CD4-positive, alpha-beta T cell treated with Interleukin-15 for 4 hours (primary cell): ENCODE measurements at regions not wholly inside any gene's neighbourhood (a gene's known extent, or its start where the extent isn't known, plus 50 kb on each side); places are given as distances from the start of the nearest gene placed in this dataset.
"Not testable (repeated sequence)": the region's sequence is repeated elsewhere in the genome, so short reads cannot be mapped to it uniquely, and the experiment has no call there.

Experiments used
- DNase-seq: peaks from one replicate; pipeline ENCODE4 v3.0.0-alpha.2; 2020; ENCODE audit warnings: low spot score

DNA sequence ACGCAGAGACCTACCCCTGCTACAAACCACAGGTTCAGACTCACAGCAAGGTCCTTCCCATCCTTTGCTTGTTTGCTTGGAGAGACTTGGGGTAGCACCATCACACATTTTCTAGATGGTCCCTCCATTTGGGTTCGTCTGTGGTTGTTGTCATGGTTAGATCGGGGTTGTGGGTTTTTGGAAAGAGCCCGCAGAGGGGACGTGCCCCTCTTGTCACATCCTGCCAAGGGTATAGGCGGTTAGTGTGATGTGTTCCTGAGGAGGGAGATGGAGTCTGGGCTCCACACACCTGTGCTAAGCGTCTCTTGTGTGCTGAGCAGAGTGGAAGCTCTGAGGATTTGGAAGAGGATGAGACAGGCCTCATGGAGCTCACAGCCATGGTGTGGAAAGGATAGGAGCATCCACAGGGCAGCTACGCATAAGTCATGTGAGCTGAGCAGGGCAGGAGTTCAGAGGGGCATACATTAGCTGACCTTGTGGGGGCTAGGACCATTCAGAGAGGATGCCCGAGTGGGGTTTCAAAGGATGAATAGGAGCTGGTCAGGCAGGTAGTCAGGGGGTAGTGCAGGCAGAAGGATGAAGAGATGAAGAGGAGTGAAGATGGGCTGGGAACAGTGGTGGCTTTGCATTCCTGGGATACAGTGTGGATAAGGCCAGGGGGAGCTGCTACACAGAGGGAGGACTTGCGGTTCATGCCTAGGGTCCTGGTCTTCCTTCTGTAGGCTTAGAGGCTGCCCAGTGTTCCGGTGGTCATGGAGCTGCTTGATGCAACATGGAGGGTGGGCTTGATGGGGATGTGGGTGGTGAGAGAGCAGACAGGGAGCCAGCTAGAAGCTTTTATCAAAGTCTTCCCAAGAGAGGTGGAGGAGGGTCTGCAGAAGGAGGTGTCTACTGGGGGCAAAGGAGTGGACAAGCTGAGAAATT, 62.9 kb downstream of the ACKR3 start:
- DNase-seq: no peak

DNA sequence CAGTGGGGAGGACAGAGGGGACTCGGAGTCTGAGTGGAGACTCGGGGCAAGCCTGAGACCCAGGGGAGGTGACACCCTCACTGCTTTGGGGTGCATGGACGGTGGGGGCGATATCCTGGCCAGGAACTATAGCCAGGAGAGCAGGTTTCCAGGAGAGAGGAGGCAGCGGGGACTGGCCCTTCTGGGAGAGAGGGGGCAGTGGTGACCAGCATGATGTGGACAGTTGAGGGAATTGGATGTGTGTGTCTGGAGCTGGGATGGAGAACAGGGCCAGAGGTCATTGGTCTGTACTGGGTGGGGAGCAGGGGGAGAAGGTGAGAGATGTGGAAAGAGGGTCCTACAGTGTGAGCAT, 63.6 kb downstream of the ACKR3 start:
- no peak for DNase-seq

DNA sequence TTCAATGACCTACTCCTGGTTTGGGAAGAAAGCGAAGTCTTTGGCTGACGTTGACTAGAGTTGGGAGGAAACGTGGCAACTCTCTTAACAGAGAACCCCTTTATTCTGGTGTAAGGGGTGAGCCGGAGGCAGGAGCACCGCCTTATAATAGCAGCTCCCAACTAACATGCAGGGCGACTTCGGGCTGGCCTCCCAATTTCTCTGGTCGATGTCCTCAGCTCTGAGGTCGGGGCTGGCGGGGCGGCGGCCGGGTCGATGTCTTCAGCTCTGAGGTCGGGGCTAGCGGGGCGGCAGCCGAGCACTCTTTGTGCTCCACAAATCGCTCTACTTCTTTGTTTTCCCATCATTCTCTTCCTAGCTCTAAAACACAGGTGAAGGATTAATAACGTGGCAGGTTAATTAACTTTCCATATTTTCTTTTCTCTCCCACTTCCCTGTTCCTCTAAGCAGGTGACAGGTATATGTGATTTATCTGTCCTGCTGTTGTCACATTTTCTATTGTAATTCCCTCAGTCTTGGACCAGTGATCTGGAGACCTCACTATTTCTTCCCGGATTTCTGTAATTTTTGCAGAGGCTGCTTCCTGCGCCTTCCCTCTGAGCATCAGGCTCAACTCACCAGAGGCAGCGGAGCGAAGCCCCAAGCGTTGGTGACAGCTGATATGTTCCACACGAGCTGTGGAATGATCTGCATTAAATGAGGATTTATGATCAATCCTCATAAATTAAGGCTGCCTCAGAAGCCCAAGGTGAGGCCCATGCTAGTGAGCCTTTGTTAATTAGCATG, 64.3 kb downstream of the ACKR3 start:
- no peak for DNase-seq

DNA sequence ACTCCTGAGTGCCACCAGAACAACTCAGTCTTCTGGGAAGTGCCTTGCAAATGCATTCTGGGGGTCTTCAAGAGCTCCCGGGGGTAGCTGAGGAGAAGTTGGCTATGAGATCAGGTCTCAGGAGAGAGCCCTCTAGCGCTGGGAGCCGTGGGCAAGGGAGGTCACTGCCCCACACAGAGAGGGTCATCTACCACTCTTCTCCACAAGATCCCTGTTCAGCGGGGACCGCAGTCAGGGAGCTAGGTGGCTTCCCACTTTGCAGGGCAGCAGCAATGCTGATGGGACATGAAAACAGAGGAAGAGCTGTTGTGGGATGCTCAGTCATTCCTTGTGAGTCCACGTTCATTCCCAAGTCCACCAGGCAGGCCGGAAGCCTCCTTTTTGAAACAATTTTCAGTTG, 66.6 kb downstream of the ACKR3 start:
- no peak for DNase-seq

DNA sequence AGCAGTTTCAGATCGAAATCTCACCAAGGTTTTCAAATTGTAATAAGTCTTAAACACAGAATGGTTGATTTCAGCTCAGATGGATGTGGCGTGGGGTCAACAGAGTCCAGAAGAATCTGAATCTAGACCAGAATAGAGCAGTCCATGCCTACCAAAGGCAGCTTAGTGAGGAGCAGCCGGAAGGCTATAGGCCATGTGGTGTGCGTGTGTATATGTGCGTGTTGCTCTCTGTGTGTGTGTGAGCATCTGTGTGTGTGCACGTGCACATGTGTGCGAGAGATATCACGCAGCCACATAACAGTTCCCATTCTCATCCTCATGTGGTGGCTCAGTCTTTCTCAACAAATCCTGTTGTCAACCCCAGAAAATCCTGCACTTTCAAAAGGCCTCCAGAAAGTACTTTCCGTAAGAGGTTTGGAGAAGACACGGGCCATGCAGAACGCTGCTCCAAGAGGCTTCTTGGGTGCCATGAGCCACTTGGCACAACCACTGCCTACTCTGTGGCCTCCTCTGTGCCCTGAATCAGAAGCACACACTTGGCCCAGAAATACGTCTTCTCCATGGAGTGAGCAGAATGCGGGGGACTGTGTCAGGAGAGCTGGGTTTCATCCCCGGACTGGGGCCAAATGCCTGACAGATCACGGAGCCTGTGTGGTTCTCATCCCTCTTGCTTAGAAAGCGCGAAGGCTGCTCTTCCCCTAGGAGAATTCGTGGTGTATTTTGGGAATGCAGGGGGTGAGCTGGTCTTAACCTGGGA, 67.3 kb downstream of the ACKR3 start:
- no peak for DNase-seq

DNA sequence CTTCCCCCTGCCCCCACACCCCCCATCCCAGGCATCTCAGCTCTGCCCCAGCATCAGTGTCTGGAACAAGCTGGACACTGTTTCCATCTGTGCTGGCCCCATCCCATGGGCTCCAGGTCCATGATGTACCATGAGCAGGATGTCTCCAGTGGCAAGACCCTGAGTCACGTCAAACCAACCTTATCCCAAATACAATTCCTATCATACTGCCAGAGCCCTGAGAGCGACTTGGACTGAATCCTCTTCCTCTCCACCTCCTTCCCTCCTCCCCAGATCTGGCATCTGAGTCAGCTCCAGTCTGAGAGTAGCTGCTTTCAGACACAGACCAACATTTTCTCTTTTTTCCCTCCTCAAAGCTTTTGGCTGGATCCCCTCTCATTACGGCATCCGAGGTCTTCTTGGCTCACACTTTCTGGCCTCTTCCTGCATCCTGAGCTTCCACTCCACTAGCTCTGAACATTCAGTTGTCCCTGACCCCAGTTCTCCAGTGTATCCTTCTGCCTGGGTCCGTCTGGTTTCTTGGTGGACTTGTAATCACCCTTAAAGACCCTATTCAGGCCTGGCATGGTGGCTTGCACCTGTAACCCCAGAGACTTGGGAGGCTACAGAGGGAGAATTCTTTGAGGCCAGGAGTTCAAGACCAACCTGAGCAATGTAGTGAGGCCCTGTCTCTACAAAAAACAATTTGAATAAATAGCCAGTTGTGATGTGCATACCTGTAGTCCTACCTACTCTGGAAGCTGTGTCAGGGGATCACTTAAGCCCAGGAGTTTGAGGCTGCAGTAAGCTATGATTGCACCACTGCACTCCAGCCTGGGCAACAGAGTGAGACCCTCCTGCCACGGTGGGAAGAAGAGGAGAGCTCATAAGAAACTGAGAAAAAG, 68.3 kb downstream of the ACKR3 start:
- DNase-seq: no peak

DNA sequence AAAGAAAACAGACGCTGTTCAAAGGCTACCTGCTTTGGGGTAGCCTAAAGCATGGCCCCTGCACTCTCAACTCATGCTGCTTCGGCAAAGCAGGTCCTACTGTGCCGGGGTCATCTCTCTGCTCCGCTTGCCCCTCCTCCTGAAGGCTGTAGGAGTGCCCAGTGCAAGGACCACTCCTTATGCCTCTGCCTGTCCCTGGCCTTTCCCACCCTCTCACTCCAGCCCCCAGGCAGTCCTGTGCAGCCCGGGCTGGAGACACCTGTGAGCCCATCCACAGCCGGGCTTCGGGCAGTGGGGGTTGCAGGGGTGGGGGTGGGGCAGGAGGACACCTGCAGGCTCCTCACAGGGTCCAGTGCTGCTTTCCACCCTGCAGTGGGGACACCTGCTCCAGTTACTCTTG, 69.1 kb downstream of the ACKR3 start:
- no peak for DNase-seq

DNA sequence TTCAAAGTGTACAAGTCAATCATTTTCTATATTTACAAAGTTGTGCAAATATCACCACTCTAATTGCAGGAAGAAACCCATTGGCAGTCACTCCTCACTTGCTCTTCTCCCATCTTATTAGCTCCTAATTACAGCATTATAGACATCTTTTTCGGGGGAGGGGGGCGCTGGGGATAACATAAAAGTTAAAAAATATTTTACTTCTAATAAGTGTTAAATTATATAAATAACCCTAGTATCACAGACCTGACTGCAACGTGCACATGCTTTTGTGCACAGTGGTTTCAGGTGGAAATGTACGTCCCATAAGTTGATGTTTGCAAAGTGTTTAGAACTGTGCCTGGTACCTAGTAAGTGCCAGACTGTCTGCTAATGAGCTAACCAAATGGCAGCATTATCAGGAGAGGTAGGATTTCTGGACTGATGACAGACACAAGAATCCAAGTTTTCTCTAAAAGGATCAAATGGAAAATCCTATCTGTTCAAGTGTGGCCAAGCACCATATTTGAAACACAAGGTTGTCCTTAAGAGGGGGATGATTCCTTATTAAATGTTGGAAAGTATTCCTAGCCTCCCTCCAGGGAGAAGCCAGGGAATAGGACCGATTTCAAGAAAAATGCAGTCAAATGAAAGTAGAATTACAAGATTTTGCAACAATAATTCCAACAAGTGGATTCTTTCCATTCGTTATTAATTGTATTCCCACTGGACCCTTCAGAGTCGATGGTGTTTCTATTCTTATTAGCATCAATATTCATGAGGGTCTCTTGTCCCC, 70.0 kb downstream of the ACKR3 start:
- DNase-seq: no peak

DNA sequence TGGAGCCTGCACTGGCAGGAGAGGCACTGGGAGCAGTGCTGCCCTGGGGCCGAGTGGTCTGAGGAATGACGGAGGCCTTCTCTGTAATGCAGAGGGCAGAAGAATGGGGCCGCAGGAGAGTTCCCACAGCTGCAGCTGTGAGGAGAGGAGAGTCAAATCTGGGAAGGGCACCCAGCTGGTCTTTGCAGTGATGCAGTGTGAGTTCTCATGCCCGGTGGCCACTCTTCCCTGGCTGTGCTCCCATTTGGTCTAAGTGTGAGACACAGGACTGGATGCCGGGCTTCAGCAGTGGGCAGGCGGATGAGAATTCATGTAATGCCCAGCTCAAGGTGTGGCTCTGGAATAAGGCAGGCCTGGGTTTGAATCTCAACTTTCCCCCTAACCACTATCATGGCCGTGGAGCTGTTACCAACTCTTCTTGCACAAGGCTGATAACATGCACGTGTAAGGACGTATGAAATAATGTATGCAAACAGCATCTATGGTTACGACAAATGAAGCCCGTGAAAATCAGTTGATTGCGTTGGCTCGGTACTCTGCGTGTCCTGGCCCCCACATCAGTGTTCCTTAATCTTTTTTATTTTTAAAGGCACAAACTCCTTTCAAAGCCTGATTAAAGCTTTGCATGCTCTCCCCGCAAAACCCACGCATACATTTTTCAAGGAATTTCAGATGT, 71.6 kb downstream of the ACKR3 start:
- no peak for DNase-seq

DNA sequence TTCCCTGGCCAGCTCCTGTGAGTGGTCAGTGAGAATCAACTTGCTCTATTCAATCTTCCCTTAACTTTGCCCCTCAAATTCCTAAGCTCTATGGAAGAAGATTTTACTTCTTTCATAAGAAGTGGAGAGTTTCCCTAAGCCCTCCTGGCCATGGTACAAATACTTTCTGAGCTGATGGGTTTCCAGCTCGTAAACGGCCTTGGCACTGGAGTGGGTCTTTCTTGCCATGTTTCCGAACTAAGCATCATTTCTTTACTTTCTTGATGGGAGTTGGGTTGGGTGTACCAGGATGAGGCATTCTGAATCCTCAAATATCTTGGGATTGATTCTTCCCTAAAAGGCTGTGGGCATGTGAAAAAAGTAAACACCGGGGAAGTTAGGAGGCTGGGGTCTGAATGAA, 72.5 kb downstream of the ACKR3 start:
- no peak for DNase-seq

DNA sequence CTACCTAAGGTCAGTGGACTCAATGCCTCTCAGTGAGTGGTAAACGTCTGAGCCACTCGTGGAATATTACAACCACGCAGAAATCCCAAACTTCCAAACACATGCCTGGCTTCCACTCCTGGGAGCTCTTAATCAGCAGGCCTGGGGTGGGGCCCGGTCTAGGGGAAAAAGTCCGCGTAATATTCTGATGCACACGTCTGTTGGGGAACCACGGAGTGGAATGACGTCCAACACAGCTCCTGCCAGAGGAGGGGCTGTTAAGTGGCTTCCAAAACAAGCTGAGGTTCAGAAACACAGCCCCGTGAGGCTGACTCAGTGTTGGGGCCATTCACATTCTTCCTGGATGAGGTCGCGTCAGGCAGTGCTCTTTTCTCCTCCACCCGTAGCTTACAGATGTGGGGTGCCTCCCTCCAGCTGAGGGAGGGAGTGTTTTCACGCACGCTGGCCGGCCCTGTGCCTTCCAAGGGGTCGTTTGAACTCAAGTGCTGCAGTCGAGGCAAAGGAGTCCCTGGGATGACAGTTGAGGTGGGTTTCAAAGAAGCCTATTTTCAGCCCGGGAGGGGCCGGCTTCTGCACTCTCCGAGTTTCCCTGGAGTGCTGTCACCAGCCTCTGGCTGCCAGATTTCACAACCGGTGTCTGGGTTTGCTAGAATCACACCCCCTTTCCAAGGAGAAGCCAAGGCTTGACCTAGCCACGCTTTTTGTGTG, 73.1 kb downstream of the ACKR3 start:
- DNase-seq: no peak

DNA sequence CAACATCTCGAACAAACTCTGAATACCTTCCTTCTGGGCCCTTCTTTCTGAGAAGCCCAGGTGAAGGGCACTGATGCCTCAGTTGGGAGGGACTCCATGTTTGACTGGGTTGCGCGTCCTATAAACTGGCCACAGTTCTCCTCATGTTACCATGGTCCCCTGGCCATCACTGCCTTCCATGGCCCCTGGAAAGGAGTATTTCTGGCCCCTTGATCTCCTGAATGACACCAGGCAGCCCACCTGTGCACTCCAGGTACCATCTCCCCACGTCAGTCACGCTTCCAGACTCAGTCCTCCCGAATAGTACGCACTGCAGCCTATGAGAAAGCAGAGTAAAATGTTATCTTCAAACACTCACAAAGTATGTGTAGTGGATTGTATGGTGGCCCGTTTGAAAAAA, 73.9 kb downstream of the ACKR3 start:
- DNase-seq: no peak

DNA sequence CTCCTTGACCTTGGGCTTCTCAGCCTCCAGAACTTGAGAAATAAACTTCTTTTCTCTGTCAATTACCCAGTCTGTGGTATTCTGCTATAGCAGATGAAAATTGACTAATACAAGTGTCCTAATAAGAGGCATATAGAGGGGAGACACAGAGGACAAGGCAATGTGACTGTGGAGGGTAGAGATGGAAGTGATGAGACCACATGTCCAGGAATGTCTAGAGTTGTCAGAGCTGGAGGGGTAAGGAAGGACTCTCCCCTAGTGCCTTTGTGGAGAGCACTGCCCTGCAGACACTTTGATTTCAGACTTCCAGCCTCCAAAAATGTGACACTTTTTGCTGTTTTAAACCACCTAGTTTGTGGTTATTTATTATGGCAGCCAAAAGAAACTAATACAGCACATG, 74.4 kb downstream of the ACKR3 start:
- no peak for DNase-seq

DNA sequence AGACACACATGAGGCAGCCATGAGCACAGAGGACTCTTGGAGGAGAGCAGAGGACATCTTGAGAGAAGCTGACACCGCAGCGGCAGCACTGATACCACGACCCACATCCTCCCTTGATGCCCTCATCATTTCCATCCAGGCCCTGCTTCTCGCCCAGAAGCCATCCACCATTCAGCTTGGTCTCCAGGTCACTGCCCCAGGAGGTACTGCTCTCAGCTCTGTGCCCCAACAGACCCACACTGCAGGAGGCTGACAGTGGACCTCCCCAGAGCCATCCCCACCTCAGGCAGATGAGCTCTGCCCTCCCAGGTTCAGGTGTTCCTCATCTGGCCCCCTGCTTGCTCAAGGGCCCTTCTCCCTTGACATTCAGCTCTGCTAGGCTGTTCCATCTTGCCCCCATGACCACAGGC, 74.9 kb downstream of the ACKR3 start:
- no peak for DNase-seq

DNA sequence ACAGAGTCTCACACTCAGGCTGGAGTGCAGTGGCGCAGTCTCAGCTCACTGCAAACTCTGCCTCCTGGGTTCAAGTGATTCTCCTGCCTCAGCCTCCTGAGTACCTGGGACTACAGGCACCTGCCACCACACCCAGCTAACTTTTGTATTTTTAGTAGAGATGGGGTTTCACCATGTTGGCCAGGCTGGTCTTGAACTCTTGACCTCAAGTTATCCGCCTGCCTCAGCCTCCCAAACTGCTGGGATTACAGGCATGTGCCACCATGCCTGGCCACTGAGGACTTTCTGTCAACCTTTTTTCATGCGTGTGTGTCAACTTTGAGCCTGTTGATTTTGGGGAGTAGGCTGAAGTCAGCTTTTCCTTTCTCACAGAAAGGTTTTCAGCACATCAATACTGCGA, 75.5 kb downstream of the ACKR3 start:
- not testable (repeated sequence) for DNase-seq

DNA sequence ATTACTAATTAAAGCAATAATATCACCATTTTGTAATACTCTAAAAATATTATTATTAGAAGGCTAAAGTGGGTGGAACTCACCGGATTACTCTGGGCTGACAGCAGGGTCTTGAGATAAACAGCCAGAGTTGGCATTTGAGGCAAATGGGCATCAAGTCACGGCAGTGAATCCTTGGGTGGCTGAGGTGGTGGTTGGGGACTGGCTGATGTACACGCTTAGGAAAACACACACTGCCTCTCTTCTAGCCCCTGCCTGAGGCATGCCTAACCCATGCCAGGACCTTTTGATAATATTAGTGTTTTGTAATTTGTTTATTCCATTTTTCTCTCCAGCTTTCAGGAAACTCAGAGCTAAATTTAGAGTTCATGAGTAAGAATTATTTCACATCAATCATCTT, 76.8 kb downstream of the ACKR3 start:
- DNase-seq: no peak

DNA sequence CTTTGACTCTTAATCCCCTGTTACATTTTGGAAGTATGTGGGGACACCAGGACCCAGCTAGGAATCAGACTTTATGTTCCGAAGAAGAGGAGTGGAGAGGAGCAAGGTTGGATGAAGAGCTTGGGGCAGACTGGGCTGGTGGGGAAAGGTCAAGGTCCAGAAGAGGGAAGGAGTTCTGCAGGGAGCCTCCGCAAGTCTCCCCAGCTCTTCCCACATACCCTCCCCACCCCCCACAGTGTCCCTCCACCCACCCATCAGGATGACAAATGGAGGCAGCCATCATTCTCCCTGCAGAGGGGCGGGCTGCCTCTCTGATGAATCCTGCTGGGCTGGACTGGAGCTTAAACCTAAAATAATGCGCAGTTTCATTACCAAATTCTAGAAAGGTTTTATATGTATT, 77.2 kb downstream of the ACKR3 start:
- DNase-seq: no peak

DNA sequence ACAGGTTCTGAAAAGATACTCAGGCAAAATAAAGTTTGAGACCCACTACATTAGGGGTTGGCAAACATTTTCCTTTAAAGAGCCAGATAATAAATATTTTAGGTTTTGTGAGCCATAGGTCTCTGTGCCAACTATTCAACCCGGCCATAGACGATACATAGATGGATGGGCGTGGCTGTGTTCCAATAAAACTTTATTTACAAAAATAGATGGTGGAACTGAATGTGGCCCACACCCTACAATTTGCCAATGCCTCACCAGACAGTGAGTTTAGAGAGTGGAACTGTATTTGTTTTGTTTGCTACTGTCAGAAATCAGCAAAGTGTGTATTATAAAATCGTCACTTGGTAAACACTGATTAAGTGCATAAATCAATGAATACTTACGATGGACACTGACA, 78.0 kb downstream of the ACKR3 start:
- no peak for DNase-seq

DNA sequence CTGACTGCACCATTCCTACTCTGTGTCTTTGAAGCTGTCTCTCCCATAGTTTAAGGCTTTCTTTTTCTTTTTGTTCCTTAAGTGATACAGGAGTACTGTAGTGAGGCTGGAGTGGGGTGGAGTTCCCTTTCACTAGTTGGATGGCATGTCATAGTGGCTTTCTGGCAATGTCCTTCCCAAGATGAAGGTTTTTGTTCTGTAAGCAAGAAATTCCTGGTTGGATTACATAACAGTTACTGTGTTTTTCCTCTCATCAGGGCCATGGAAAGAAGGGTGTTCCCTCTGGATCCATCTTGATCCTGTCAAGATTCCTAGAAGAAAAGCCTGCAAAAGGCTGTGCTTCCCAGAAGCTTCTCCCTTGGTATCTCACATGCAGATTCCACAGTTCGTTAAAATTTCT, 84.2 kb downstream of the ACKR3 start:
- DNase-seq: no peak

DNA sequence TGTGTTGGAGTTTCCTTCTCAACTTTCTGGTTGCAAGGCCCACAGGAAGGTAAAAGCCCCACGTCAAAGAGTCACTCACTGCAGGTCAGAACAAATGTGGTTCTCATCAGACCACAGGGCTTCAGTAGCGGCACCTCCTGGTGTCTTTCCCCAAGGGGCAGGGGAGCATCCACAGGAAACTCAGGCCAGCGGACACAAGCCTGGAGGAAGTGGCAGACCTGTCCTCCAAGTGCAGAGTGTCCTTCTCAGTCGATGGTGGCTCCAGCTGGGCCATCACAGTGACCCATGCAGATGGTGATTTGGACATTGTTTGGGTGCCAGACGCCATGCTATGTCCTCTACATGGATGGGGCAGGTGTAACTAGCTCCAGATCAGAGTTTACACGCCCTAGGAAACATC, 84.9 kb downstream of the ACKR3 start:
- DNase-seq: no peak
